ENCODE measurements at regions not wholly inside any gene's neighbourhood (a gene's known extent, or its start where the extent isn't known, plus 50 kb on each side); places are given as distances from the start of the nearest gene placed in this dataset.

GRCh38 chr1:38289034-38289433 is 242.4 kb upstream of the POU3F1 start:
- TF ChIP-seq CTCF (conservative IDR thresholded peaks at IDR 0.05) = no peak
- no peak for TF ChIP-seq ZFX (IDR thresholded peaks at IDR 0.05)
